Activated T-cell treated with anti-CD3 and anti-CD28 coated beads for 1 hour (primary cell): ENCODE measurements at regions not wholly inside any gene's neighbourhood (a gene's known extent, or its start where the extent isn't known, plus 50 kb on each side); places are given as distances from the start of the nearest gene placed in this dataset.

Experiments used
- DNase-seq: peaks from one replicate; pipeline ENCODE4 v3.0.0-alpha.2; 2020; ENCODE audit warnings: low read depth

DNA sequence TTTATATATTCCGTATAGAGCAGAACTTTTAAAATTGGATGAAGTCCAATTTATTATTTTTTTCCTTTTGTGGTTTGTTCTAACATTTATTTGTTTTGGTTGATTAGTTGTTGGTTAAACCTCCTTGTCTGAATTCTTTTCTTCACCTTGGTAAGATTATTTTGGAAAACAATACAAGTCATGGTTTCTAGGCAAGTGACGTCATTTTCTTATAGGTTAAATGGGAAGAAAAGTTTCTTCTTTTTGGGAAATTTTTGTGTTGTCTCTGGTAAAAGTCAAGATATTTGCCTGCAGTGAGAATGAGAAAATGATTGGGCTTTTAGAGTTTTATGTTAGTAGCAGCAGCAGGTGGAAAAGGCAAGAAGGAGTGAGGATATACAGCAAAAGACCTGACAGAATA, 197.9 kb downstream of the OTOR start:
- DNase-seq: no peak

DNA sequence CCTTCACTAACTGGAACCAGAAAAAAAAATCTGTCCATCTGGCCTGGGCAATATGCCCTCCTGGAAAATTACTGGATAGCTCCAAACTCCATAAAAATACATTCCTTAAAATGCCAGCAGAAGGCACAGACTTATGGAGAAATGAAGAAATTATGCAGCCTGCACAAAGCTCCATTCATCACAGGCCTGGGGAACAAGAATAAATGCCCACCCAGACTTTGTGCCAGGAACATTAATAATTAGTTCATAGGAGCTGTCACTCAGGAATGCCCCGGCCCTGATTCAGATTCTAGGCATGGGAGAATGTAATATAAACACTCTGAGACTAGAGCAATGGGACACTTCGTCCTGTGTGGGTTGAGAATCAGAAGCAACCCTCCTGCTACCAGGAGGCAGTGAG, 199.3 kb downstream of the OTOR start:
- DNase-seq: no peak

- DNase-seq: no peak
Observed at GRCh38 chr20:16951876-16952275, 203.7 kb downstream of the OTOR start.

DNA sequence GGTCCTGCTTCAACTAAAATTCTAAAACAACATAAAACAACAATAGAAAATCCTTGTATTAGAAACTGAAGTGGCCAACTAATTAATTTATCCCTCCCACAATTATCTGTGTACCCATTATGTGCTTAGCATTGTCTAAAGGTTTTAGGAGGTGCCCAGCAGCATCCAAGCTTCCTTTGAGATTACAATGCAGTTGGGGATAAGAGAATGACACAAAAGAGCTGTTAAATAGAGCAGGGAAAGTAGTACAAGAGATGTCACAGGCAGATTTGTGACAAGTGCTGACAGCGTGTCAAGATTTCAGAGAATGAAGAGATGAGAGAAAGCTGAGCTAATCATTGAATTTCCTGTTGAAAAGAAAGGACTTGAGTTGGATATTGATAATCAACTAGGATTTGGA, 204.8 kb downstream of the OTOR start:
- DNase-seq: no peak

DNA sequence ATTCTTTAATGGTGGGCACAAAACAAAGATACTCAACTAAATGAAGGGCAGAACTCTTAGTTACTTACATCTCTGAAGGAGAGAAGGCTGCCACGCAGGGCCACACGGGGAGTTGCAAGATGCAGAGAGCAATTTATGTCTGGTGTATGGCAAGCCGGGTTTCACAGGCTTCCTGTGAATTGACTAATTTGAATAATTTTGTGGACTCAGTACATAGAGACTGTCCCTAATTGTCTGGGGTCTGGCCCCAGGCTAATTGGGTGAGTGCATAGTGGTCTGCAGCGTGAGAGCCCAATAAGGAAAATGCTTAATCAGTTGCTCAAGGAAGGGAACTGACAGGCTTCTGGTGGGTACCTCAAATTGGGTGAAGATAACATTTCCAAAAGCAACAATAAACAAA, 205.7 kb downstream of the OTOR start:
- DNase-seq: no peak

- no peak for DNase-seq
Observed at GRCh38 chr20:16955462-16955861, 207.3 kb downstream of the OTOR start.

- no peak for DNase-seq
Observed at GRCh38 chr20:16955971-16956370, 207.8 kb downstream of the OTOR start.

GRCh38 chr20:16965401-16965800, 217.2 kb downstream of the OTOR start:
- DNase-seq: no peak

- no peak for DNase-seq
Observed at GRCh38 chr20:16966276-16966880, 218.2 kb downstream of the OTOR start.

- DNase-seq: no peak
Observed at GRCh38 chr20:16968099-16968498, 219.9 kb downstream of the OTOR start.

- no peak for DNase-seq
Observed at GRCh38 chr20:16970776-16971175, 222.6 kb downstream of the OTOR start.

GRCh38 chr20:16974080-16974854, 226.1 kb downstream of the OTOR start:
- DNase-seq: no peak

GRCh38 chr20:16974855-16975162, 226.7 kb downstream of the OTOR start:
- DNase-seq: no peak

DNA sequence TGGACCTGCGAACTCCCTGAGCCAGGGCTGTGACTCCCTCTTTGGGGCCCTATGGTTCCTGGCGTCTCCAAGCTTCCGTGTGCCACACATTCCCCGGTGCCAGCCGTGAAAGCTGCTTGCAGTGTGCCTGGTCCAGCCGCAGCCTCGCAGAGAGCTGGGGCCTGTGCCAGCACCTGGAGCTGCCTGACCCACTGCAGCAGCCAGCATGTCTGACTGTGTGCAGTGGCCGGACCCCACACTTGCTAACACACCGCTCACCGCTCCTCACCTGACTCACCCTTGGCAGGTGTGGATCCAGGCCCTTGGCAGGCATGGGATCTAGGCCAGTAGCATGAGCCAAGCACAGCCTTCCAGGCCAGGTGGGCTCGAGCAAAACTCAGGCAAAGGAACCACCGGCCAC, 227.5 kb downstream of the OTOR start:
- DNase-seq: no peak

- no peak for DNase-seq
Observed at GRCh38 chr20:16978497-16978896, 230.3 kb downstream of the OTOR start.

DNA sequence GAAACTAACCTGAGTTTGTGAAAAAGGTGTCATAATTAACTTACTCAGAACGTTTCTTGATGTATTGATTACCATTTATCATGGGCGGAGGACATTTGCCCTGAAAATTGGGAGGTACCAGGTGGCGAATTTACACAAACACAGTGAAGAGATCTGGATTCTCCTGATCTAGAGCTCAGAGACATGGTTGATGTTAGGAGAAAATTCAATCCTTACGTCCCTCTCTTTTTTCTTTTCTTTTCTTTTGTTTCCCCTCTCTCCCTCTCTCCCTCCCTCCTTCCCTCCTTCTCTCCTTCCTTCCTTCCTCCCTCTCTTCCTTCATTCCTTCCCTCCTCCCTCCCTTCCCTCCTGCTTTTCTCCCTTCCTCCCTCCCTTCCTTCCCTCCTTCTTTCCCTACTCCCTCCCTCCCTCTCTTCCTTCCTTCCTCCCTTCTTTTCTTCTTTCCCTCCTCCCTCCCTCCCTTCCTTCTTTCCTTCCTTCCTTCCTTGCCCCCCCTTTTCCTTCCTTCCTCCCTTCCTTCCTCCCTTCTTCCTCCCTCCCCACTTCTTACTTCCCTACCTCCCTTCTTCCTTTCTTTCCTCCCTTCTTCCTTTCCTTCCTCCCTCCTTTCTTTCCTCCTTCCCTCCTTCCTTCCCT, 234.1 kb downstream of the OTOR start:
- DNase-seq: no peak

GRCh38 chr20:16984481-16984880, 236.3 kb downstream of the OTOR start:
- DNase-seq: no peak

DNA sequence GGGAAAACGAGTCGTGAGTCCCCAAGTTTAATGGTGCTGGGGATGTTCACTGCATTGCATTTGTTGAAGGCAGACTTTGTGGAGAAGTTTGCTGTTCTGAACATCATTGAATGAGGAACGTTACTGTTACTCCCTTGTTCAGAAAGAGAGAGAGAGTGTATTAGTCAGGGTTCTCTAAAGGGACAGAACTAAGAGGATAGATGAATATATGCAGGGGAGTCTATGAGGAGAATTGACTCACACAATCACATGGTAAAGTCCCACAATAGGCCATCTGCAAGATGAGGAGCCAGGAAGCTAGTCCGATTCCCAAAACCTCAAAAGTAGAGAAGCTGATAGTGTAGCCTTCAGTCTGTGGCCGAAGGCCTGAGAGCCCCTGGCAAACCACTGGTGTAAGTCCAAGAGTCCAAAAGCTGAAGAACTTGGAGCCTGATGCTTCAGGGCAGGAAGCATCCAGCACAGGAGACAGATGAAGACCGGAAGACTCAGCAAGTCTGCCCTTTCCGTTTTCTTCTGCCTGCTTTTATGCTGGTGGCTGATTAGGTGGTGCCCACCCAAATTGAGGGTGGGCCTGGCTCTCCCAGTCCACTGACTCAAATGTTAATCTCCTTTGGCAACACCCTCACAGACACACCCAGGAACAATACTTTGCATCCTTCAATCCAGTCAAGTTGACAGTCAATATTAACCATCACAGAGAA, 223.5 kb upstream of the PCSK2 start:
- no peak for DNase-seq

DNA sequence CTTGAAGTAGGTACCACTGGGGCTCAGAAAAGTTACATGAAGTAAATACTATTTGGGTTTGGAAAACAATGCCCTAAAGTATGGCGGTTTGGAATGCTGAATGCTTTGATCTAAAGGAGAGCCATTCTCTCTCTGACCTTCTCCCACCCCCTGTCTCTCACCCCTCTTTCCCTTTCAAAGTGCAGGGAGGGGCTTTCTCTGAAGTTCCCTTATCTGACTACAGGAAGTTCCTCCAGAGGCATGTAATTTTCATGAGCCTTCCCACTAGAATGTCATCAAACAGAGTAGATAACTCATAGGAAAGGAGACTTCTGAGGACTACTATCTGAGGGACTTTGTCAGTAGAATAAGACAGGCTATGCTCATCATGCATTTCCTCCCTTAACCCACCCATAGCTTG, 216.7 kb upstream of the PCSK2 start:
- DNase-seq: no peak

DNA sequence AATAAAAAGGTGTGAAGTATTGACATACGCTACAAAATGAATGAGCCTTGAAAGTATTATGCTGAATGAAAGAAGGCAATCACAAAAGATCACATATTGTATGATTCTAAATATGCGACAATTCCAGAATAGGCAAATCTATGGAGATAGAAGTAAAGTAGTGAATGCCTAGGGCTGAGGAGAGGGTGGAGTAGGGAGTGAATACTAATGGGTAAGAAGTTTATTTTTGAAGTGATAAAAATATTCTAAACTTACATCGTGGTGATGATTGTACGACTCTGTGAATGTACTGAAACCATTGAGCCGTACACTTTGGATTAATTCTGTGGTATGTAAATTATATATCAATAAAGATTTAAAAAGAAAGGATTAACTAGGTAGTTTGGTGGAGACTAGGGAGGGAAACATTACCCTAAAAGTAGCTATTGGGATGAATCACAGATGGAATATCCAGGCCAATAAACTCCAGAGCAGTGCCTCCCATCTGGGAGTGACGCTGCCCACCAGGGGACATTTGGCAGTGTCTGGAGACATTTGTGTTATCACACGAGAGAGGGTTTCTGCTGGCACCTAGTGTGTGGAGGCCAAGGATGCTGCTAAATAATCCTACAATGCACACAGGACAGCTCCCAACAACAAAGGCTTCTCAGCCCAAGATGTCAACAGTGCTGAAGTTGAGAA, 214.2 kb upstream of the PCSK2 start:
- DNase-seq: no peak

DNA sequence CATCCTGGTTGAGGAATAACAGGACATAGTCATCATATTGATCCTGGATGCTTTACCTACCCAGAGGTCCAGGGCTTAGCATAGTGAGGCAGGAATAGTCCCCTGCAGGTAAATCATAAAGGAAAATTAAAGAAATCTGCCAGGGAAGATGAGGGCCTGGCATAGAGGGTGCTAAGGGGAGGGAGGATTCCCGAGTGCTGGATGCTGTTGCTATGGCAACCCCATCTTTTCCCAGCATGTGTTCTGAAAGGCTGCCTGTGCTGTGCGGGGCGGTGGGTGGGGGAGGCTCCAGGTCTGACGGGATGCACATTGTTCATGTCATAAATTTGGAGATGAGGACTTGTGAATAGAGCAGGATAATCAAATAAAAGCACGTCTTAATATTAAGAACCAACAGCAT, 212.6 kb upstream of the PCSK2 start:
- DNase-seq: no peak

- DNase-seq: no peak
Observed at GRCh38 chr20:17014756-17015366, 212.0 kb upstream of the PCSK2 start.
